ENCODE measurements at regions not wholly inside any gene's neighbourhood (a gene's known extent, or its start where the extent isn't known, plus 50 kb on each side); places are given as distances from the start of the nearest gene placed in this dataset.

- BruUV-seq (replicated peaks), result no TSS peak
- intact Hi-C loops (cut with micrococcal nuclease; ENCODE audit: unreplicated experiment), result no loop called here
- no peaks in the 10 kb centered on the region for H3K9me3 ChIP-seq (ENCODE audit: insufficient read depth, low read depth)
- no peak overlapping the region for H3K4me3 ChIP-seq
- no peak overlapping the region for H3K27ac ChIP-seq
- no peak overlapping the region for H3K4me2 ChIP-seq
- H3K36me3 ChIP-seq (ENCODE audit: low read depth), result no peaks in the 10 kb centered on the region
- no peaks in the 10 kb centered on the region for H3K27me3 ChIP-seq (ENCODE audit: insufficient read depth, low read depth)
- no peak overlapping the region for H2AFZ ChIP-seq
- POLR2A ChIA-PET (ENCODE audit: unreplicated experiment), result no interaction called here
- H3F3A ChIP-seq (ENCODE audit: insufficient read depth, low read depth), result no peaks in the 10 kb centered on the region
- CTCF ChIA-PET, result no interaction called here
- TF ChIP-seq CTCF (conservative IDR thresholded peaks at IDR 0.05) (no peak), EZH2 (IDR thresholded peaks at IDR 0.05; ENCODE audit: low read depth) (no peak)
- DNase-seq, result no peak
- no peaks in the 10 kb centered on the region for H3K4me1 ChIP-seq (replicated peaks; ENCODE audit: insufficient read depth)
- H3K9me2 ChIP-seq (ENCODE audit: insufficient read depth), result no peaks in the 10 kb centered on the region; the same call in 1 of the 2 replicates
- no peaks in the 10 kb centered on the region for H3K79me2 ChIP-seq (ENCODE audit: low read depth)
- no peaks in the 10 kb centered on the region for H4K20me1 ChIP-seq (ENCODE audit: insufficient read depth)
These were observed 220.0 kb upstream of the MAGI2 start for GRCh38 chr7:79673421-79673820.

GRCh38 chr7:79668292-79668691 is 214.8 kb upstream of the MAGI2 start:
- POLR2A ChIA-PET (ENCODE audit: unreplicated experiment), result no interaction called here
- CTCF ChIA-PET, result no interaction called here
- BruUV-seq (replicated peaks), result no TSS peak

GRCh38 chr7:79666472-79666871 is 213.0 kb upstream of the MAGI2 start:
- BruUV-seq (replicated peaks), result no TSS peak
- POLR2A ChIA-PET (ENCODE audit: unreplicated experiment), result no interaction called here
- CTCF ChIA-PET, result no interaction called here

More at GRCh38 chr7:79668292-79668691, 214.8 kb upstream of the MAGI2 start:
- no peaks in the 10 kb centered on the region for H3K4me1 ChIP-seq (replicated peaks; ENCODE audit: insufficient read depth)
- H3K9me2 ChIP-seq (ENCODE audit: insufficient read depth), result no peaks in the 10 kb centered on the region
- H3K27me3 ChIP-seq (ENCODE audit: insufficient read depth, low read depth), result no peaks in the 10 kb centered on the region
- H3K79me2 ChIP-seq (ENCODE audit: low read depth), result no peaks in the 10 kb centered on the region
- DNase-seq, result no peak
- H3F3A ChIP-seq (ENCODE audit: insufficient read depth, low read depth), result no peaks in the 10 kb centered on the region
- no peaks in the 10 kb centered on the region for H4K20me1 ChIP-seq (ENCODE audit: insufficient read depth)
- H3K36me3 ChIP-seq (ENCODE audit: low read depth), result no peaks in the 10 kb centered on the region
- no peak overlapping the region for H3K4me3 ChIP-seq
- H3K27ac ChIP-seq, result no peak overlapping the region
- no peaks in the 10 kb centered on the region for H3K9me3 ChIP-seq (ENCODE audit: insufficient read depth, low read depth)
- no peak overlapping the region for H3K4me2 ChIP-seq
- TF ChIP-seq CTCF (conservative IDR thresholded peaks at IDR 0.05) (no peak), EZH2 (IDR thresholded peaks at IDR 0.05; ENCODE audit: low read depth) (no peak)
- intact Hi-C loops (cut with micrococcal nuclease; ENCODE audit: unreplicated experiment), result no loop called here
- H2AFZ ChIP-seq, result no peak overlapping the region

More at GRCh38 chr7:79666472-79666871, 213.0 kb upstream of the MAGI2 start:
- Histone ChIP-seq H3K79me2 (ENCODE audit: low read depth) (no peaks in the 10 kb centered on the region), H3K4me1 (replicated peaks; ENCODE audit: insufficient read depth) (no peaks in the 10 kb centered on the region), H3K36me3 (ENCODE audit: low read depth) (no peaks in the 10 kb centered on the region), H3K4me2 (no peak overlapping the region), H3K9me2 (ENCODE audit: insufficient read depth) (no peaks in the 10 kb centered on the region), H3K4me3 (no peak overlapping the region), H3K9me3 (ENCODE audit: insufficient read depth, low read depth) (no peaks in the 10 kb centered on the region), H3K27ac (no peak overlapping the region), H2AFZ (no peak overlapping the region), H3F3A (ENCODE audit: insufficient read depth, low read depth) (no peaks in the 10 kb centered on the region), H3K27me3 (ENCODE audit: insufficient read depth, low read depth) (no peaks in the 10 kb centered on the region), H4K20me1 (ENCODE audit: insufficient read depth) (no peaks in the 10 kb centered on the region)
- intact Hi-C loops (cut with micrococcal nuclease; ENCODE audit: unreplicated experiment), result no loop called here
- no peak for TF ChIP-seq CTCF (conservative IDR thresholded peaks at IDR 0.05)
- TF ChIP-seq EZH2 (IDR thresholded peaks at IDR 0.05; ENCODE audit: low read depth), result no peak
- no peak for DNase-seq
